ENCODE measurements at regions not wholly inside any gene's neighbourhood (a gene's known extent, or its start where the extent isn't known, plus 50 kb on each side); places are given as distances from the start of the nearest gene placed in this dataset.
"Not testable (repeated sequence)": the region's sequence is repeated elsewhere in the genome, so short reads cannot be mapped to it uniquely, and the experiment has no call there.

- no peaks in the 10 kb centered on the region for H3K79me2 ChIP-seq (ENCODE audit: control insufficient read depth, low read length)
- H3K27me3 ChIP-seq (ENCODE audit: control insufficient read depth, low read length): no peaks in the 10 kb centered on the region
- no peaks in the 10 kb centered on the region for H4K20me1 ChIP-seq (ENCODE audit: control insufficient read depth, insufficient read depth, low read depth, low read length)
- H3F3A ChIP-seq (ENCODE audit: control insufficient read depth, insufficient read depth): no peaks in the 10 kb centered on the region
- no peaks in the 10 kb centered on the region for H3K9me2 ChIP-seq (replicated peaks; ENCODE audit: control insufficient read depth, low read length)
- H3K36me3 ChIP-seq (ENCODE audit: control insufficient read depth, low read length): no peaks in the 10 kb centered on the region
- no peak overlapping the region for H3K4me3 ChIP-seq (ENCODE audit: low read length)
- TF ChIP-seq EZH2phosphoT487 (IDR thresholded peaks at IDR 0.05; ENCODE audit: borderline replicate concordance, low read length): no peak
- TF ChIP-seq, protein P1, sequence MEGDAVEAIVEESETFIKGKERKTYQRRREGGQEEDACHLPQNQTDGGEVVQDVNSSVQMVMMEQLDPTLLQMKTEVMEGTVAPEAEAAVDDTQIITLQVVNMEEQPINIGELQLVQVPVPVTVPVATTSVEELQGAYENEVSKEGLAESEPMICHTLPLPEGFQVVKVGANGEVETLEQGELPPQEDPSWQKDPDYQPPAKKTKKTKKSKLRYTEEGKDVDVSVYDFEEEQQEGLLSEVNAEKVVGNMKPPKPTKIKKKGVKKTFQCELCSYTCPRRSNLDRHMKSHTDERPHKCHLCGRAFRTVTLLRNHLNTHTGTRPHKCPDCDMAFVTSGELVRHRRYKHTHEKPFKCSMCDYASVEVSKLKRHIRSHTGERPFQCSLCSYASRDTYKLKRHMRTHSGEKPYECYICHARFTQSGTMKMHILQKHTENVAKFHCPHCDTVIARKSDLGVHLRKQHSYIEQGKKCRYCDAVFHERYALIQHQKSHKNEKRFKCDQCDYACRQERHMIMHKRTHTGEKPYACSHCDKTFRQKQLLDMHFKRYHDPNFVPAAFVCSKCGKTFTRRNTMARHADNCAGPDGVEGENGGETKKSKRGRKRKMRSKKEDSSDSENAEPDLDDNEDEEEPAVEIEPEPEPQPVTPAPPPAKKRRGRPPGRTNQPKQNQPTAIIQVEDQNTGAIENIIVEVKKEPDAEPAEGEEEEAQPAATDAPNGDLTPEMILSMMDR (IDR thresholded peaks at IDR 0.05; ENCODE audit: low read depth, low read length, poor library complexity, severe bottlenecking): no peak
- H3K4me1 ChIP-seq (ENCODE audit: control insufficient read depth, low read length): no peaks in the 10 kb centered on the region
- no peak overlapping the region for H3K27ac ChIP-seq (ENCODE audit: low read depth, low read length)
- H3K9me3 ChIP-seq (ENCODE audit: control insufficient read depth, insufficient read depth, low read length): peaks cover 7% of the 10 kb centered on the region; the same call in 1 of the 2 replicates
- no peak overlapping the region for H3K4me2 ChIP-seq (ENCODE audit: low read length)
These were observed 1101.8 kb downstream of the TAF11L14 start for GRCh38 chr5:18736051-18736398.

DNA sequence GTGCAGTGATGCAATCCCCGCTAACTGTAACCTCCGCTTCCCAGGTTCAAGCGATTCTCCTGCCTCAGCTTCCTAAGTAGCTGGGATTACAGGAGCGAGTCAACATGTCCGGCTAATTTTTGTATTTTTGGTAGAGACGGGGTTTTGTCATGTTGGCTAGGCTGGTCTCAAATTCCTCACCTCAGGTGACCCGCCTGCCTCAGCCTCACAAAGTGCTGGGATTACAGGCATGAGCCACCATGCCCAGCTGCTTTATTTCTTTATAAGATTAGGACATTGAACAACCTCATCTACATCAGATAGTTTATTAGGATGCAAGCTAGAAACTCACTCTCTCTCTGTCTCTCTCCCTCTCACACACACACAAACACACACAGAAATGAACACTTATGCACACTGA is 1102.5 kb downstream of the TAF11L14 start:
- not testable (repeated sequence) for H4K20me1 ChIP-seq (ENCODE audit: control insufficient read depth, insufficient read depth, low read depth, low read length); H3K9me2 ChIP-seq (replicated peaks; ENCODE audit: control insufficient read depth, low read length); H3K9me3 ChIP-seq (ENCODE audit: control insufficient read depth, insufficient read depth, low read length); H3K79me2 ChIP-seq (ENCODE audit: control insufficient read depth, low read length); H3K4me2 ChIP-seq (ENCODE audit: low read length); H3K27ac ChIP-seq (ENCODE audit: low read depth, low read length); H3K27me3 ChIP-seq (ENCODE audit: control insufficient read depth, low read length); H3K4me3 ChIP-seq (ENCODE audit: low read length); H3K4me1 ChIP-seq (ENCODE audit: control insufficient read depth, low read length); H3F3A ChIP-seq (ENCODE audit: control insufficient read depth, insufficient read depth); H3K36me3 ChIP-seq (ENCODE audit: control insufficient read depth, low read length)

DNA sequence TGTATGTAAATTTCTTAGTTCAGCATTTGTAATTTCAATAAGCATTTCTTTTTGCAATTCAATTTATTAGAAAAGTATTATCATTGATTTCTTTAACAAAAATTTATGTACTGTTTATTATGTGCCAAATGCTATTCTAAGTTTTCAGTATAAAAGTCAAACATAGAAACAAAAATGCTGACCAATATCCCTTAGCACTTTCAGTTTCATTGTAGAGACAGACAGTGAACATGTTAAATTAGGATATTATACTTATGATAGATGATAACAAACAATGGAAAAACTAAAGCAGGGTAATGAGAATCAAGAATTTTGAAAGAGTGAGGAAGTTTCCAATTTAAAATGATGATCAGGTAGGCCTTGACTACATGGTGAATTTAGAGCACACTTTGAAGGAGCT is 1106.0 kb downstream of the TAF11L14 start:
- Histone ChIP-seq H3K27ac (ENCODE audit: low read depth, low read length) (no peak overlapping the region), H3K79me2 (ENCODE audit: control insufficient read depth, low read length) (no peaks in the 10 kb centered on the region), H3K4me2 (ENCODE audit: low read length) (no peak overlapping the region), H3K27me3 (ENCODE audit: control insufficient read depth, low read length) (no peaks in the 10 kb centered on the region), H3K4me1 (ENCODE audit: control insufficient read depth, low read length) (no peaks in the 10 kb centered on the region), H3K9me3 (ENCODE audit: control insufficient read depth, insufficient read depth, low read length) (no peaks in the 10 kb centered on the region), H3K4me3 (ENCODE audit: low read length) (no peak overlapping the region), H3K9me2 (replicated peaks; ENCODE audit: control insufficient read depth, low read length) (no peaks in the 10 kb centered on the region), H3F3A (ENCODE audit: control insufficient read depth, insufficient read depth) (no peaks in the 10 kb centered on the region), H3K36me3 (ENCODE audit: control insufficient read depth, low read length) (no peaks in the 10 kb centered on the region), H4K20me1 (ENCODE audit: control insufficient read depth, insufficient read depth, low read depth, low read length) (no peaks in the 10 kb centered on the region)
- TF ChIP-seq, protein P1 (IDR thresholded peaks at IDR 0.05; ENCODE audit: low read depth, low read length, poor library complexity, severe bottlenecking): no peak
- no peak for TF ChIP-seq EZH2phosphoT487 (IDR thresholded peaks at IDR 0.05; ENCODE audit: borderline replicate concordance, low read length)

GRCh38 chr5:18742830-18743229 is 1108.6 kb downstream of the TAF11L14 start:
- H4K20me1 ChIP-seq (ENCODE audit: control insufficient read depth, insufficient read depth, low read depth, low read length): no peaks in the 10 kb centered on the region
- no peak overlapping the region for H3K4me2 ChIP-seq (ENCODE audit: low read length)
- no peak overlapping the region for H3K27ac ChIP-seq (ENCODE audit: low read depth, low read length)
- no peaks in the 10 kb centered on the region for H3F3A ChIP-seq (ENCODE audit: control insufficient read depth, insufficient read depth)
- peaks cover 8% of the 10 kb centered on the region for H3K4me1 ChIP-seq (ENCODE audit: control insufficient read depth, low read length)
- no peaks in the 10 kb centered on the region for H3K79me2 ChIP-seq (ENCODE audit: control insufficient read depth, low read length)
- H3K4me3 ChIP-seq (ENCODE audit: low read length): no peak overlapping the region
- H3K9me3 ChIP-seq (ENCODE audit: control insufficient read depth, insufficient read depth, low read length): no peaks in the 10 kb centered on the region; the same call in 1 of the 2 replicates
- H3K27me3 ChIP-seq (ENCODE audit: control insufficient read depth, low read length): no peaks in the 10 kb centered on the region
- H3K9me2 ChIP-seq (replicated peaks; ENCODE audit: control insufficient read depth, low read length): no peaks in the 10 kb centered on the region
- TF ChIP-seq EZH2phosphoT487 (IDR thresholded peaks at IDR 0.05; ENCODE audit: borderline replicate concordance, low read length): no peak
- TF ChIP-seq, protein P1 (IDR thresholded peaks at IDR 0.05; ENCODE audit: low read depth, low read length, poor library complexity, severe bottlenecking): no peak
- no peaks in the 10 kb centered on the region for H3K36me3 ChIP-seq (ENCODE audit: control insufficient read depth, low read length)
